ENCODE measurements at regions not wholly inside any gene's neighbourhood (a gene's known extent, or its start where the extent isn't known, plus 50 kb on each side); places are given as distances from the start of the nearest gene placed in this dataset.

DNA sequence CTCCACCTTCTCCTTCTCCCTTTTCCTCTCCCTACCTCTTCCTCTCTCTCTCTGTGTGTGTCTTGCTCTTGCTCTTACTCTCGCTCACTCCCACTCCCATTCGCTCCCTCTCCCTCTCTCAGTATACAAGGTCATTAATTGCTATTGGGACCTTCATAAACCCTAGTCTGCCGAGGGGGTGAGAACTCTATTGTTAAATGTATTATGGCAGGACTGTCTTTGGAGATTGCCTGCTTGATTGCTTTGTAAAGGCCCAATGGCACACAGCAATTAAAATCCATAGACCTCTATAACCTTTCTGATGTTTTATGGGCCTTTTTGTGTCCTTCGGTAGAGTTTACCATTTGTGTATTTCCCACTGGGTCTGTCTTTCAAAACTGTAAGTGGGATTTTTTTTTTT lies 465.9 kb downstream of the ANXA1 start:
- Histone ChIP-seq H3K4me1 (no peaks in the 10 kb centered on the region), H3K4me3 (no peak overlapping the region), H3K9me3 (peaks cover 0 to 5% (median 0%) of the 10 kb centered on the region in 4 donors), H3K27ac (no peak overlapping the region), H3K27me3 (no peaks in the 10 kb centered on the region), H3K36me3 (no peaks in the 10 kb centered on the region)
- DNase-seq: no peak
- no peak for TF ChIP-seq EP300 (IDR thresholded peaks at IDR 0.05)
- no peak for TF ChIP-seq POLR2AphosphoS5 (IDR thresholded peaks at IDR 0.05)
- TF ChIP-seq, protein P1, sequence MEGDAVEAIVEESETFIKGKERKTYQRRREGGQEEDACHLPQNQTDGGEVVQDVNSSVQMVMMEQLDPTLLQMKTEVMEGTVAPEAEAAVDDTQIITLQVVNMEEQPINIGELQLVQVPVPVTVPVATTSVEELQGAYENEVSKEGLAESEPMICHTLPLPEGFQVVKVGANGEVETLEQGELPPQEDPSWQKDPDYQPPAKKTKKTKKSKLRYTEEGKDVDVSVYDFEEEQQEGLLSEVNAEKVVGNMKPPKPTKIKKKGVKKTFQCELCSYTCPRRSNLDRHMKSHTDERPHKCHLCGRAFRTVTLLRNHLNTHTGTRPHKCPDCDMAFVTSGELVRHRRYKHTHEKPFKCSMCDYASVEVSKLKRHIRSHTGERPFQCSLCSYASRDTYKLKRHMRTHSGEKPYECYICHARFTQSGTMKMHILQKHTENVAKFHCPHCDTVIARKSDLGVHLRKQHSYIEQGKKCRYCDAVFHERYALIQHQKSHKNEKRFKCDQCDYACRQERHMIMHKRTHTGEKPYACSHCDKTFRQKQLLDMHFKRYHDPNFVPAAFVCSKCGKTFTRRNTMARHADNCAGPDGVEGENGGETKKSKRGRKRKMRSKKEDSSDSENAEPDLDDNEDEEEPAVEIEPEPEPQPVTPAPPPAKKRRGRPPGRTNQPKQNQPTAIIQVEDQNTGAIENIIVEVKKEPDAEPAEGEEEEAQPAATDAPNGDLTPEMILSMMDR (IDR thresholded peaks at IDR 0.05): no peak
- no peak for TF ChIP-seq POLR2A (IDR thresholded peaks at IDR 0.05)
- intact Hi-C loops (cut with DNase I; ENCODE audit: low total_unique reads): no loop called here
- 81 to 87% (median 84%) methylated on average over 4 of the region's 4 CpGs for WGBS, 5 donors

DNA sequence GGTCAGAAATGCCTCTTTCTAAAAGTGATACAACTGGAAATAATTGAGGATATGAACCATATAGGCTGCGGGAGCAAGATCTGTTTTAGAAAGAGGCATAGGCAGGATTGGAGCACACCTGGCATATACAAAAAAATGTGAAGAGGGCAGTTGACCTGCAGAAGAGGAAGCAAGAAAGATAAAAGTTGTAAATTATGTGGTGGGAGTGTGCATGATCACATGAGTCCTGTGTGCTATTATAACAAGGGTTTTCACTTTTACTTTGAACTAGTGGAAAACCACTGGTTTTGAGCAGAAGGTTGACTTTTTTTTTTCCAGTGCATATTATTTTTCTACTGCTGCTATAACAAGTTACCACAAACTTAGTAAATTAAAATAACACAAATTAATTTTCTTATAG lies 489.3 kb downstream of the ANXA1 start:
- no peak overlapping the region for H3K4me3 ChIP-seq
- intact Hi-C loops (cut with DNase I; ENCODE audit: low total_unique reads): no loop called here
- H3K9me3 ChIP-seq: peaks cover 0 to 8% (median 0%) of the 10 kb centered on the region in 4 donors
- no peaks in the 10 kb centered on the region for H3K4me1 ChIP-seq
- DNase-seq: no peak
- TF ChIP-seq, protein P1 (IDR thresholded peaks at IDR 0.05): no peak
- TF ChIP-seq EP300 (IDR thresholded peaks at IDR 0.05): no peak
- no peak for TF ChIP-seq POLR2AphosphoS5 (IDR thresholded peaks at IDR 0.05)
- no peak for TF ChIP-seq POLR2A (IDR thresholded peaks at IDR 0.05)
- H3K36me3 ChIP-seq: no peaks in the 10 kb centered on the region
- WGBS, 5 donors: 79 to 94% (median 88%) methylated on average over 1 of the region's 1 CpG
- H3K27me3 ChIP-seq: no peaks in the 10 kb centered on the region
- H3K27ac ChIP-seq: no peak overlapping the region

DNA sequence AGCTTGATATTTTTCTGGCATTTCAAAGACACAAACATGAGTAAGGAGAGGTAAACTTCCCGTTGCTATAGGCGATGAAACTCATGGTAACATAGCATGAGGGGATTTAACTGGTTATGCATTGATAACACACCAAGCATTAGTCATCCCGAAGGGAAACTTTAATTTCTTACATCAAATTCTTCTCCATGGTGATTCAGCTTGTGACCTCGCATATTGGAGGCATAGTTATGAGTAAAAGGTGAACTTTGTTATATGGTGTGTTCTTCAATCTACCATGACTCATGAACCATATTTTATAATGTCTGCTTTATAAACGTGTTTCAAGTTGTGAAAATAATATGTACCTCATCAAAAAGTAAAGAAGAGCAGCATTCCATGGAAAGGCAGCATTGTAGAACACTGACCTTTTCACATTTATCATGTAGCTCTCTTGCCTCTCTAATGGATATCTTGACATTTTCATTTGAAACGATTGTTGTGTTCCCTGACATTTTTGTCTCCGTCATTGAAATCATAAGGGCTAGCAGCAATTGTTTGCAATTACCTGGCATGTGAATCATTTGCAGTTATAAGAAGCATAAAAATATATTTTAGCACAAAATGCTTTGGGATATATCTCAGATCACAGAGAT lies 491.8 kb downstream of the ANXA1 start:
- intact Hi-C loops (cut with DNase I; ENCODE audit: low total_unique reads): no loop called here
- Histone ChIP-seq H3K4me1 (no peaks in the 10 kb centered on the region), H3K4me3 (no peak overlapping the region), H3K9me3 (no peaks in the 10 kb centered on the region), H3K27me3 (no peaks in the 10 kb centered on the region), H3K36me3 (no peaks in the 10 kb centered on the region), H3K27ac (no peak overlapping the region)
- DNase-seq: no peak
- TF ChIP-seq, protein P1 (IDR thresholded peaks at IDR 0.05): no peak
- TF ChIP-seq POLR2AphosphoS5 (IDR thresholded peaks at IDR 0.05) (no peak), POLR2A (IDR thresholded peaks at IDR 0.05) (no peak), EP300 (IDR thresholded peaks at IDR 0.05) (no peak)
- 59 to 70% (median 64%) methylated on average over 7 of the region's 7 CpGs for WGBS, 5 donors

DNA sequence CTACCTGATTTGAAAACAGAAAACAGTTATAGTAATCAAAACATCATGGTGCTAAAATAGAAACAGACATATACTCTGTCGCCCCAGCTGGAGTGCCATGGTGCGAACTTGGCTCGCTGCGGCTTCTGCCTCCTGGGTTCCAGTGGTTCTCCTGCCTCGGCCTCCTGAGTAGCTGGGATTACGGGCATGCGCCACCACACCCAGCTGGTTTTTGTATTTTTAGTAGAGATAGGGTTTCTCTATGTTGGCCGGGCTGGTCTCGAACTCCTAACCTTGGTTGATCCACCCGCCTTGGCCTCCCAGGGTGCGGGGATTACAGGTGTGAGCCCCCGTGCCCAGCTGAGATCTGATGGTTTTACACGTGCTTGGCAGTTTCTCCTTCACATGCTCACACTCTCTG lies 495.9 kb downstream of the ANXA1 start:
- 92 to 94% (median 93%) methylated on average over 13 of the region's 13 CpGs for WGBS, 5 donors
- Histone ChIP-seq H3K9me3 (no peaks in the 10 kb centered on the region), H3K27me3 (no peaks in the 10 kb centered on the region), H3K36me3 (no peaks in the 10 kb centered on the region), H3K27ac (no peak overlapping the region), H3K4me1 (no peaks in the 10 kb centered on the region), H3K4me3 (no peak overlapping the region)
- TF ChIP-seq, protein P1 (IDR thresholded peaks at IDR 0.05): no peak
- TF ChIP-seq POLR2AphosphoS5 (IDR thresholded peaks at IDR 0.05): no peak
- TF ChIP-seq POLR2A (IDR thresholded peaks at IDR 0.05): no peak
- no peak for TF ChIP-seq EP300 (IDR thresholded peaks at IDR 0.05)
- intact Hi-C loops (cut with DNase I; ENCODE audit: low total_unique reads): no loop called here
- no peak for DNase-seq

Measured in stomach (tissue), 8 donors.